Gastrocnemius medialis (tissue), 4 donors: ENCODE measurements at regions not wholly inside any gene's neighbourhood (a gene's known extent, or its start where the extent isn't known, plus 50 kb on each side); places are given as distances from the start of the nearest gene placed in this dataset.

Experiments used
- POLR2A ChIP-seq, 2 donors: fragments of 450-650 bp; IDR thresholded peaks; one replicate each; pipeline ENCODE4 v1.6.1; 2017; ENCODE audit warnings: antibody characterized with exemption in 2 of 2, mild to moderate bottlenecking in 2 of 2, moderate library complexity in 2 of 2
- TF ChIP-seq, protein P1 (sequence below), 5 experiments: fragments of 450-650 bp in 3 of 5; fragments of 200-600 bp in 2 of 5; sonication (generic) in 2 of 5; IDR thresholded peaks in 4 of 5; conservative IDR thresholded peaks in 1 of 5; 1 replicate in 4 of 5; 2 replicates in 1 of 5; pipeline ENCODE4 v1.5.1; 2016 to 2019; ENCODE audit warnings: antibody characterized with exemption in 5 of 5, mild to moderate bottlenecking in 3 of 5, moderate library complexity in 3 of 5

DNA sequence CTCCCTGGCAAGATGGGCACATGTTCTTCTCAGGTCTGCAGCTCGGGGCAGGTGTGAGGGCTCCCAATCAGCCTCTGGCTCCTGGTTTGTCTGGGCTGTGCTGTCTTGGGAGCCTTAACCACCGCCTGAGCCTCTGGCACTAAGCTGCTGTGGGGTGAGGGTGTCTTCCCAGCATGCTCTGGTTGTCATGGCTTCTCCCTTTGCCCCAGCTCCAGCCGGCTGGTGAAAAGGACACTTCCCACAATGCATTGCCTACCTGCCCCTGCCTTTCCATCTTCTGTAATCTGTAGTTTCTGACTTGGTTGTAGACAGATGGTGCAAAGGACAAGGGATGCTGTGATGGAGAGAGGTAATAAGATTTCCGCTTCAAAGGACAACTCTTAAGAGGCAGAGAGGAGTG lies 295.3 kb downstream of the TLE3 start:
- TF ChIP-seq, protein P1, sequence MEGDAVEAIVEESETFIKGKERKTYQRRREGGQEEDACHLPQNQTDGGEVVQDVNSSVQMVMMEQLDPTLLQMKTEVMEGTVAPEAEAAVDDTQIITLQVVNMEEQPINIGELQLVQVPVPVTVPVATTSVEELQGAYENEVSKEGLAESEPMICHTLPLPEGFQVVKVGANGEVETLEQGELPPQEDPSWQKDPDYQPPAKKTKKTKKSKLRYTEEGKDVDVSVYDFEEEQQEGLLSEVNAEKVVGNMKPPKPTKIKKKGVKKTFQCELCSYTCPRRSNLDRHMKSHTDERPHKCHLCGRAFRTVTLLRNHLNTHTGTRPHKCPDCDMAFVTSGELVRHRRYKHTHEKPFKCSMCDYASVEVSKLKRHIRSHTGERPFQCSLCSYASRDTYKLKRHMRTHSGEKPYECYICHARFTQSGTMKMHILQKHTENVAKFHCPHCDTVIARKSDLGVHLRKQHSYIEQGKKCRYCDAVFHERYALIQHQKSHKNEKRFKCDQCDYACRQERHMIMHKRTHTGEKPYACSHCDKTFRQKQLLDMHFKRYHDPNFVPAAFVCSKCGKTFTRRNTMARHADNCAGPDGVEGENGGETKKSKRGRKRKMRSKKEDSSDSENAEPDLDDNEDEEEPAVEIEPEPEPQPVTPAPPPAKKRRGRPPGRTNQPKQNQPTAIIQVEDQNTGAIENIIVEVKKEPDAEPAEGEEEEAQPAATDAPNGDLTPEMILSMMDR (IDR thresholded peaks at IDR 0.05 in 4 of 5, conservative IDR thresholded peaks at IDR 0.05 in 1 of 5) = no peak
- TF ChIP-seq POLR2A (IDR thresholded peaks at IDR 0.05) = no peak
